GM10248 (cell line): ENCODE measurements at regions not wholly inside any gene's neighbourhood (a gene's known extent, or its start where the extent isn't known, plus 50 kb on each side); places are given as distances from the start of the nearest gene placed in this dataset.

Source experiments
- CTCF ChIA-PET: fragments of 300-600 bp; sonication (Branson Sonifier 250); formaldehyde crosslinking; extraction: SDS; loops from one replicate; lab custom pipeline; 2021; ENCODE audit warnings: antibody characterized with exemption; lab: Yijun Ruan, JAX
- POLR2A ChIA-PET: fragments of 350-650 bp; sonication (Branson Sonifier 250); formaldehyde crosslinking; extraction: SDS; loops from one replicate; lab custom pipeline; 2020; ENCODE audit warnings: antibody characterized with exemption; lab: Yijun Ruan, JAX
- DNase-seq: peaks from one replicate; pipeline ENCODE4 v3.0.0; 2012; ENCODE audit errors: extremely low spot score
- CTCF ChIP-seq: IDR thresholded peaks from 2 replicates; pipeline ENCODE4 v1.5.1; 2012; ENCODE audit warnings: mild to moderate bottlenecking, low read depth; ENCODE audit errors: extremely low read depth, missing control alignments, control extremely low read depth

- TF ChIP-seq CTCF, result no peak
- no peak for DNase-seq
- ChIA-PET CTCF (no interaction called here), POLR2A (no interaction called here)
Observed at GRCh38 chr2:193988784-193989183, 1668.2 kb upstream of the SLC39A10 start.

GRCh38 chr2:193985272-193985671 is 1671.8 kb upstream of the SLC39A10 start:
- CTCF ChIA-PET, result no interaction called here
- POLR2A ChIA-PET, result no interaction called here

GRCh38 chr2:193980599-193980998 is 1676.4 kb upstream of the SLC39A10 start:
- ChIA-PET POLR2A (no interaction called here), CTCF (no interaction called here)
- TF ChIP-seq CTCF, result no peak
- no peak for DNase-seq

More at GRCh38 chr2:193985272-193985671, 1671.8 kb upstream of the SLC39A10 start:
- TF ChIP-seq CTCF, result no peak
- no peak for DNase-seq

GRCh38 chr2:193973781-193974180 is 1683.2 kb upstream of the SLC39A10 start:
- POLR2A ChIA-PET, result no interaction called here

GRCh38 chr2:193966590-193966989 is 1690.4 kb upstream of the SLC39A10 start:
- TF ChIP-seq CTCF, result no peak
- ChIA-PET POLR2A (no interaction called here), CTCF (interaction anchor here (0.8 kb wide), 1 partner anchor 17 kb away, joined by 3 read pairs; no protein-coding TSS in a partner anchor)
- no peak for DNase-seq

More at GRCh38 chr2:193973781-193974180, 1683.2 kb upstream of the SLC39A10 start:
- DNase-seq, result no peak
- CTCF ChIA-PET, result interaction anchor here (0.7 to 2.0 kb wide), 3 partner anchors 13 to 279 kb away, joined by 3 to 6 read pairs (median 4); no protein-coding TSS in a partner anchor
- no peak for TF ChIP-seq CTCF

GRCh38 chr2:193965263-193965662 is 1691.8 kb upstream of the SLC39A10 start:
- DNase-seq, result no peak
- POLR2A ChIA-PET, result no interaction called here
- CTCF ChIA-PET, result interaction anchor here (2.3 to 2.6 kb wide), 2 partner anchors 10 to 18 kb away, joined by 7 to 13 read pairs; no protein-coding TSS in a partner anchor
- TF ChIP-seq CTCF, result no peak
